ENCODE measurements at regions not wholly inside any gene's neighbourhood (a gene's known extent, or its start where the extent isn't known, plus 50 kb on each side); places are given as distances from the start of the nearest gene placed in this dataset.

- Mint-ChIP-seq H3K27me3 (ENCODE audit: low read depth) (no peaks in the 10 kb centered on the region), H3K4me1 (peaks cover 29% of the 10 kb centered on the region), H3K4me3 (no peak overlapping the region), H3K36me3 (ENCODE audit: low read depth) (no peaks in the 10 kb centered on the region), H3K9me3 (no peaks in the 10 kb centered on the region), H3K27ac (no peak overlapping the region)
- peak; percentile 57 to 66 (median 66) for TF ChIP-seq CTCF (IDR thresholded peaks at IDR 0.05; ENCODE audit: unreplicated experiment in 3 of 3)
Observed at GRCh38 chr9:94014066-94014654, 59.0 kb upstream of the BARX1 start.

GRCh38 chr9:94010980-94011533, 55.9 kb upstream of the BARX1 start:
- peaks cover 18% of the 10 kb centered on the region for H3K27me3 Mint-ChIP-seq (ENCODE audit: low read depth)
- no peak overlapping the region for H3K4me3 Mint-ChIP-seq
- H3K36me3 Mint-ChIP-seq (ENCODE audit: low read depth), result no peaks in the 10 kb centered on the region
- no peak for TF ChIP-seq CTCF (IDR thresholded peaks at IDR 0.05; ENCODE audit: unreplicated experiment in 3 of 3)
- H3K4me1 Mint-ChIP-seq, result peaks cover 14% of the 10 kb centered on the region
- no peaks in the 10 kb centered on the region for H3K9me3 Mint-ChIP-seq
- no peak overlapping the region for H3K27ac Mint-ChIP-seq

GRCh38 chr9:94005272-94005901, 50.2 kb upstream of the BARX1 start:
- Mint-ChIP-seq H3K27me3 (ENCODE audit: low read depth) (peaks cover 34% of the 10 kb centered on the region), H3K36me3 (ENCODE audit: low read depth) (no peaks in the 10 kb centered on the region), H3K4me1 (no peaks in the 10 kb centered on the region), H3K4me3 (no peak overlapping the region), H3K9me3 (no peaks in the 10 kb centered on the region), H3K27ac (no peak overlapping the region)
- no peak for TF ChIP-seq CTCF (IDR thresholded peaks at IDR 0.05; ENCODE audit: unreplicated experiment in 3 of 3)
